ENCODE measurements at regions not wholly inside any gene's neighbourhood (a gene's known extent, or its start where the extent isn't known, plus 50 kb on each side); places are given as distances from the start of the nearest gene placed in this dataset.

- H3K4me1 ChIP-seq (ENCODE audit: control insufficient read depth, low read length): no peaks in the 10 kb centered on the region
- no peaks in the 10 kb centered on the region for H3F3A ChIP-seq (ENCODE audit: control insufficient read depth, insufficient read depth)
- no peaks in the 10 kb centered on the region for H3K79me2 ChIP-seq (ENCODE audit: control insufficient read depth, low read length)
- TF ChIP-seq CTCF (IDR thresholded peaks at IDR 0.05; ENCODE audit: low read depth, low read length, poor library complexity, severe bottlenecking) (no peak), EZH2phosphoT487 (IDR thresholded peaks at IDR 0.05; ENCODE audit: borderline replicate concordance, low read length) (no peak)
- H3K9me3 ChIP-seq (ENCODE audit: control insufficient read depth, insufficient read depth, low read length): no peaks in the 10 kb centered on the region
- no peaks in the 10 kb centered on the region for H3K9me2 ChIP-seq (replicated peaks; ENCODE audit: control insufficient read depth, low read length)
- H3K4me3 ChIP-seq (ENCODE audit: low read length): no peak overlapping the region
- no peak overlapping the region for H3K4me2 ChIP-seq (ENCODE audit: low read length)
- H3K36me3 ChIP-seq (ENCODE audit: control insufficient read depth, low read length): no peaks in the 10 kb centered on the region
- H3K27me3 ChIP-seq (ENCODE audit: control insufficient read depth, low read length): peaks cover 3% of the 10 kb centered on the region; the same call in 1 of the 2 replicates
- H4K20me1 ChIP-seq (ENCODE audit: control insufficient read depth, insufficient read depth, low read depth, low read length): no peaks in the 10 kb centered on the region
- H3K27ac ChIP-seq (ENCODE audit: low read depth, low read length): no peak overlapping the region
Measured at GRCh38 chr11:119856681-119857485, 127.9 kb upstream of the NECTIN1 start.

- Histone ChIP-seq H3K4me2 (ENCODE audit: low read length) (no peak overlapping the region), H4K20me1 (ENCODE audit: control insufficient read depth, insufficient read depth, low read depth, low read length) (no peaks in the 10 kb centered on the region), H3K27ac (ENCODE audit: low read depth, low read length) (no peak overlapping the region), H3K27me3 (ENCODE audit: control insufficient read depth, low read length) (peaks cover 3% of the 10 kb centered on the region; the same call in 1 of the 2 replicates), H3K9me3 (ENCODE audit: control insufficient read depth, insufficient read depth, low read length) (no peaks in the 10 kb centered on the region), H3K79me2 (ENCODE audit: control insufficient read depth, low read length) (no peaks in the 10 kb centered on the region), H3K36me3 (ENCODE audit: control insufficient read depth, low read length) (no peaks in the 10 kb centered on the region), H3K4me3 (ENCODE audit: low read length) (no peak overlapping the region), H3K9me2 (replicated peaks; ENCODE audit: control insufficient read depth, low read length) (no peaks in the 10 kb centered on the region), H3F3A (ENCODE audit: control insufficient read depth, insufficient read depth) (no peaks in the 10 kb centered on the region), H3K4me1 (ENCODE audit: control insufficient read depth, low read length) (no peaks in the 10 kb centered on the region)
- no peak for TF ChIP-seq EZH2phosphoT487 (IDR thresholded peaks at IDR 0.05; ENCODE audit: borderline replicate concordance, low read length)
- TF ChIP-seq CTCF (IDR thresholded peaks at IDR 0.05; ENCODE audit: low read depth, low read length, poor library complexity, severe bottlenecking): no peak
Measured at GRCh38 chr11:119855066-119855465, 126.1 kb upstream of the NECTIN1 start.

- no peak overlapping the region for H3K27ac ChIP-seq (ENCODE audit: low read depth, low read length)
- H3K4me3 ChIP-seq (ENCODE audit: low read length): no peak overlapping the region
- H3K36me3 ChIP-seq (ENCODE audit: control insufficient read depth, low read length): no peaks in the 10 kb centered on the region
- H3K9me3 ChIP-seq (ENCODE audit: control insufficient read depth, insufficient read depth, low read length): no peaks in the 10 kb centered on the region
- H3K4me2 ChIP-seq (ENCODE audit: low read length): no peak overlapping the region
- H3K79me2 ChIP-seq (ENCODE audit: control insufficient read depth, low read length): no peaks in the 10 kb centered on the region
- H3K27me3 ChIP-seq (ENCODE audit: control insufficient read depth, low read length): peaks cover 3% of the 10 kb centered on the region; the same call in 1 of the 2 replicates
- H3F3A ChIP-seq (ENCODE audit: control insufficient read depth, insufficient read depth): no peaks in the 10 kb centered on the region
- H4K20me1 ChIP-seq (ENCODE audit: control insufficient read depth, insufficient read depth, low read depth, low read length): no peaks in the 10 kb centered on the region
- H3K4me1 ChIP-seq (ENCODE audit: control insufficient read depth, low read length): no peaks in the 10 kb centered on the region
- no peaks in the 10 kb centered on the region for H3K9me2 ChIP-seq (replicated peaks; ENCODE audit: control insufficient read depth, low read length)
- no peak for TF ChIP-seq CTCF (IDR thresholded peaks at IDR 0.05; ENCODE audit: low read depth, low read length, poor library complexity, severe bottlenecking)
- no peak for TF ChIP-seq EZH2phosphoT487 (IDR thresholded peaks at IDR 0.05; ENCODE audit: borderline replicate concordance, low read length)
Measured at GRCh38 chr11:119854521-119854920, 125.5 kb upstream of the NECTIN1 start.
